ENCODE measurements at regions not wholly inside any gene's neighbourhood (a gene's known extent, or its start where the extent isn't known, plus 50 kb on each side); places are given as distances from the start of the nearest gene placed in this dataset.

- Histone ChIP-seq H3K36me3 (ENCODE audit: insufficient read depth, low read length) (no peaks in the 10 kb centered on the region), H3K4me2 (ENCODE audit: low read length) (no peak overlapping the region), H3K27ac (ENCODE audit: low read depth, low read length, poor library complexity, severe bottlenecking) (no peak overlapping the region), H3K27me3 (ENCODE audit: insufficient read depth, low read length) (no peaks in the 10 kb centered on the region; the same call in 1 of the 2 replicates), H3K9me2 (ENCODE audit: low read depth, low read length) (no peaks in the 10 kb centered on the region), H3K9ac (ENCODE audit: low read length) (no peak overlapping the region), H4K20me1 (ENCODE audit: insufficient read depth, low read length) (no peaks in the 10 kb centered on the region), H3K4me3 (ENCODE audit: low read depth, low read length, poor library complexity, severe bottlenecking) (no peak overlapping the region), H3K4me1 (ENCODE audit: insufficient read depth, low read length, severe bottlenecking) (no peaks in the 10 kb centered on the region), H3F3A (ENCODE audit: insufficient read depth, low read length) (no peaks in the 10 kb centered on the region), H3K9me3 (ENCODE audit: low read length) (no peaks in the 10 kb centered on the region), H3K79me2 (ENCODE audit: insufficient read depth, low read length) (no peaks in the 10 kb centered on the region), H2AFZ (ENCODE audit: low read length) (no peak overlapping the region)
- no peak for TF ChIP-seq EZH2 (IDR thresholded peaks at IDR 0.05; ENCODE audit: borderline replicate concordance, low read length)
- TF ChIP-seq CTCF (IDR thresholded peaks at IDR 0.05; ENCODE audit: low read length): no peak
Observed at GRCh38 chr18:25786758-25787157, 303.7 kb downstream of the SS18 start.

GRCh38 chr18:25780105-25780504, 310.3 kb downstream of the SS18 start:
- H3K9ac ChIP-seq (ENCODE audit: low read length): no peak overlapping the region
- no peak overlapping the region for H3K4me3 ChIP-seq (ENCODE audit: low read depth, low read length, poor library complexity, severe bottlenecking)
- H4K20me1 ChIP-seq (ENCODE audit: insufficient read depth, low read length): no peaks in the 10 kb centered on the region
- no peaks in the 10 kb centered on the region for H3K27me3 ChIP-seq (ENCODE audit: insufficient read depth, low read length)
- H3K4me1 ChIP-seq (ENCODE audit: insufficient read depth, low read length, severe bottlenecking): no peaks in the 10 kb centered on the region
- no peaks in the 10 kb centered on the region for H3K79me2 ChIP-seq (ENCODE audit: insufficient read depth, low read length)
- H3F3A ChIP-seq (ENCODE audit: insufficient read depth, low read length): no peaks in the 10 kb centered on the region
- no peak overlapping the region for H3K4me2 ChIP-seq (ENCODE audit: low read length)
- TF ChIP-seq EZH2 (IDR thresholded peaks at IDR 0.05; ENCODE audit: borderline replicate concordance, low read length): no peak
- TF ChIP-seq CTCF (IDR thresholded peaks at IDR 0.05; ENCODE audit: low read length): no peak
- no peaks in the 10 kb centered on the region for H3K36me3 ChIP-seq (ENCODE audit: insufficient read depth, low read length)
- no peaks in the 10 kb centered on the region for H3K9me2 ChIP-seq (ENCODE audit: low read depth, low read length)
- no peaks in the 10 kb centered on the region for H3K9me3 ChIP-seq (ENCODE audit: low read length)
- H2AFZ ChIP-seq (ENCODE audit: low read length): no peak overlapping the region
- H3K27ac ChIP-seq (ENCODE audit: low read depth, low read length, poor library complexity, severe bottlenecking): no peak overlapping the region

- Histone ChIP-seq H3K36me3 (ENCODE audit: insufficient read depth, low read length) (no peaks in the 10 kb centered on the region), H3K9me3 (ENCODE audit: low read length) (no peaks in the 10 kb centered on the region), H3K27me3 (ENCODE audit: insufficient read depth, low read length) (no peaks in the 10 kb centered on the region), H2AFZ (ENCODE audit: low read length) (no peak overlapping the region), H3K79me2 (ENCODE audit: insufficient read depth, low read length) (no peaks in the 10 kb centered on the region), H3K4me3 (ENCODE audit: low read depth, low read length, poor library complexity, severe bottlenecking) (no peak overlapping the region), H3K4me2 (ENCODE audit: low read length) (no peak overlapping the region), H4K20me1 (ENCODE audit: insufficient read depth, low read length) (no peaks in the 10 kb centered on the region), H3K27ac (ENCODE audit: low read depth, low read length, poor library complexity, severe bottlenecking) (no peak overlapping the region), H3K4me1 (ENCODE audit: insufficient read depth, low read length, severe bottlenecking) (no peaks in the 10 kb centered on the region), H3F3A (ENCODE audit: insufficient read depth, low read length) (no peaks in the 10 kb centered on the region), H3K9ac (ENCODE audit: low read length) (no peak overlapping the region), H3K9me2 (ENCODE audit: low read depth, low read length) (no peaks in the 10 kb centered on the region; the same call in 1 of the 2 replicates)
- TF ChIP-seq CTCF (IDR thresholded peaks at IDR 0.05; ENCODE audit: low read length): no peak
- no peak for TF ChIP-seq EZH2 (IDR thresholded peaks at IDR 0.05; ENCODE audit: borderline replicate concordance, low read length)
Observed at GRCh38 chr18:25771796-25772195, 318.6 kb downstream of the SS18 start.

Data from OCI-LY1 (cell line).